ENCODE measurements at regions not wholly inside any gene's neighbourhood (a gene's known extent, or its start where the extent isn't known, plus 50 kb on each side); places are given as distances from the start of the nearest gene placed in this dataset.
A peak's percentile ranks its signal among the peaks of the same experiment; 100 is the strongest.

- Mint-ChIP-seq H3K9me3 (no peaks in the 10 kb centered on the region), H3K4me3 (peak overlapping the region; percentile 25; the same call in 1 of the 2 replicates), H3K4me1 (peaks cover 63% of the 10 kb centered on the region), H3K27ac (peak overlapping the region; percentile 39; the same call in 1 of the 2 replicates), H3K27me3 (ENCODE audit: low read depth) (no peaks in the 10 kb centered on the region), H3K36me3 (no peaks in the 10 kb centered on the region)
- ATAC-seq (peak; percentile 72), DNase-seq (ENCODE audit: low spot score) (no peak)
- ChIA-PET POLR2A (no interaction called here), CTCF (interaction anchor here (0.9 kb wide), 1 partner anchor 635 kb away, joined by 3 read pairs; no protein-coding TSS in a partner anchor)
- no peak for TF ChIP-seq AFF4 (CRISPR knock-in tag; IDR thresholded peaks at IDR 0.05; ENCODE audit: borderline replicate concordance)
- TF ChIP-seq ZNF281 (CRISPR knock-in tag; IDR thresholded peaks at IDR 0.05): no peak
- peak; percentile 56; the same call in 1 of the 2 replicates for TF ChIP-seq ZNF423 (CRISPR knock-in tag; IDR thresholded peaks at IDR 0.05)
- no peak for TF ChIP-seq ZNF121 (CRISPR knock-in tag; IDR thresholded peaks at IDR 0.05)
- no peak for TF ChIP-seq CBFB (CRISPR knock-in tag; IDR thresholded peaks at IDR 0.05; ENCODE audit: low read depth)
- TF ChIP-seq RORB (CRISPR knock-in tag; IDR thresholded peaks at IDR 0.05): no peak
- TF ChIP-seq NR2C2 (CRISPR knock-in tag; IDR thresholded peaks at IDR 0.05): no peak
- TF ChIP-seq FOXJ3 (CRISPR knock-in tag; IDR thresholded peaks at IDR 0.05; ENCODE audit: borderline replicate concordance): no peak
These were observed 376.7 kb downstream of the LIG4 start for GRCh38 chr13:107838588-107839161.

- Mint-ChIP-seq H3K27ac (no peak overlapping the region), H3K27me3 (ENCODE audit: low read depth) (no peaks in the 10 kb centered on the region), H3K4me3 (no peak overlapping the region), H3K9me3 (no peaks in the 10 kb centered on the region), H3K36me3 (no peaks in the 10 kb centered on the region), H3K4me1 (peaks cover 65% of the 10 kb centered on the region)
- ChIA-PET CTCF (no interaction called here), POLR2A (no interaction called here)
- TF ChIP-seq IRF2 (CRISPR knock-in tag; IDR thresholded peaks at IDR 0.05; ENCODE audit: borderline replicate concordance, low read depth) (no peak), ZMAT4 (CRISPR knock-in tag; IDR thresholded peaks at IDR 0.05) (no peak), SMAD4 (CRISPR knock-in tag; IDR thresholded peaks at IDR 0.05) (no peak)
- ATAC-seq (no peak), DNase-seq (ENCODE audit: low spot score) (no peak)
These were observed 378.7 kb downstream of the LIG4 start for GRCh38 chr13:107836685-107837084.

- POLR2A ChIA-PET: no interaction called here
- ATAC-seq (peak; percentile 13; the same call in 1 of the 2 replicates), DNase-seq (ENCODE audit: low spot score) (no peak)
- no peak overlapping the region for H3K27ac Mint-ChIP-seq
- H3K4me3 Mint-ChIP-seq: no peak overlapping the region
- H3K9me3 Mint-ChIP-seq: no peaks in the 10 kb centered on the region
- no peaks in the 10 kb centered on the region for H3K36me3 Mint-ChIP-seq
- no peaks in the 10 kb centered on the region for H3K27me3 Mint-ChIP-seq (ENCODE audit: low read depth)
- peaks cover 67% of the 10 kb centered on the region for H3K4me1 Mint-ChIP-seq
- CTCF ChIA-PET: no interaction called here
- no peak for TF ChIP-seq FOXP4 (CRISPR knock-in tag; IDR thresholded peaks at IDR 0.05)
- no peak for TF ChIP-seq CTCF (IDR thresholded peaks at IDR 0.05)
- TF ChIP-seq ZSCAN18 (CRISPR knock-in tag; IDR thresholded peaks at IDR 0.05): no peak
- no peak for TF ChIP-seq SOX15 (CRISPR knock-in tag; IDR thresholded peaks at IDR 0.05)
- no peak for TF ChIP-seq RORB (CRISPR knock-in tag; IDR thresholded peaks at IDR 0.05)
- no peak for TF ChIP-seq TEAD1 (CRISPR knock-in tag; IDR thresholded peaks at IDR 0.05)
- TF ChIP-seq ATF6 (CRISPR knock-in tag; IDR thresholded peaks at IDR 0.05): no peak
These were observed 379.9 kb downstream of the LIG4 start for GRCh38 chr13:107835339-107836018.
